Muscle layer of colon (tissue), 2 donors: ENCODE measurements at regions not wholly inside any gene's neighbourhood (a gene's known extent, or its start where the extent isn't known, plus 50 kb on each side); places are given as distances from the start of the nearest gene placed in this dataset.
"Not testable (repeated sequence)": the region's sequence is repeated elsewhere in the genome, so short reads cannot be mapped to it uniquely, and the experiment has no call there.

Experiments used
- H3K27ac ChIP-seq: one replicate; pipeline ENCODE4 v1.7.0; 2013; ENCODE audit warnings: low read depth, mild to moderate bottlenecking, low read length, moderate library complexity
- H3K27me3 ChIP-seq, 2 donors: one replicate each; pipeline ENCODE4 v1.7.0; 2013; ENCODE audit warnings: low read length in 2 of 2, mild to moderate bottlenecking in 2 of 2; ENCODE audit not compliant: insufficient read depth in 2 of 2, control insufficient read depth in 1 of 2
- H3K36me3 ChIP-seq: one replicate; pipeline ENCODE4 v1.7.0; 2013; ENCODE audit warnings: mild to moderate bottlenecking, low read length; ENCODE audit not compliant: insufficient read depth
- H3K4me1 ChIP-seq: one replicate; pipeline ENCODE4 v1.7.0; 2013; ENCODE audit warnings: mild to moderate bottlenecking, low read length; ENCODE audit not compliant: insufficient read depth
- H3K4me3 ChIP-seq, 2 donors: one replicate each; pipeline ENCODE4 v1.7.0; 2013; ENCODE audit warnings: low read length in 2 of 2, low read depth in 1 of 2, mild to moderate bottlenecking in 1 of 2, moderate library complexity in 1 of 2
- H3K9ac ChIP-seq: one replicate; pipeline ENCODE4 v1.7.0; 2013; ENCODE audit warnings: low read length
- H3K9me3 ChIP-seq: one replicate; pipeline ENCODE4 v1.7.0; 2013; ENCODE audit warnings: mild to moderate bottlenecking, low read length
- donor health status: abdominal sarcoma.
- donor health status: Adenocarcinoma of cecum.

DNA sequence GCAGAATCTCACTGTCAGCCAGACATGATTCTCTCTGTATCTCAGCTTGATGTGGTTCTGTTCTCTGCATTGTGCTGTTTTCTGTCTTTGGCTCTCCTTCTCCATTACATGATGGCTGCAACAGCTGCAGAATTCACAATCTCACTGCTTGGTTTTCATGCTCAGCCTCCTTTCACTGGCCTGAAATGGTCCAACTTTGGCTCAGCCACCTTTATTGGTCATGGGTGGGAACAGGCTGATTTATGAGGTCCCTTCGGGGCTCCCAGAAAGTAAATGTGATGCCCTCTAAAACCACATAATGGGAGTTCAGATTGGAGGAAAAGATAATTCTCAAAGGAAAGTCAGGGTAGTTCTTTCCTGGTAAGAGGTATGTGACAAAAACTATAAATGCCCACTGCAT lies 597.0 kb downstream of the ETNK1 start:
- Histone ChIP-seq H3K4me1 (no peaks in the 10 kb centered on the region), H3K4me3 (no peak overlapping the region), H3K9ac (no peak overlapping the region), H3K27ac (no peak overlapping the region), H3K9me3 (no peaks in the 10 kb centered on the region), H3K36me3 (no peaks in the 10 kb centered on the region), H3K27me3 (no peaks in the 10 kb centered on the region)

DNA sequence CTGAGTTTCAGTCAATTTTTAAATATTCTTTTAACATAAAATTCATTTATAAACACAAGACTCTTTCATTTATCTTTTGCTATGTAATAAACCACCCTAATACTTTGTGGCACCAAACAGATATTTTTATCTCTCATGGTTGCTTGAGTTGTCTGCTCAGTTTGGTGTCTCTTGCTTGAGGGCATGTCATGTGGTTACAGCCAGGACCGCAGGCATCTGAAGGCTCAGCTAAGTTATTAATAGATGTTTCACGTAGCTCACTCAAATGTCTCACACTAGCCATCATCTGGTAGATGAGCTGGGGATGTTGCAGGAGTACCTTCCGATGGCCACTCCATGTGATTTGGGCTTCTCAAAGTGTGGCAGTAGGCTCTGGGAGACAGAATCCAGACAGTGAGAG lies 597.8 kb downstream of the ETNK1 start:
- no peaks in the 10 kb centered on the region for H3K4me1 ChIP-seq
- H3K36me3 ChIP-seq: no peaks in the 10 kb centered on the region
- H3K9me3 ChIP-seq: no peaks in the 10 kb centered on the region
- H3K27ac ChIP-seq: no peak overlapping the region
- H3K9ac ChIP-seq: no peak overlapping the region
- no peak overlapping the region for H3K4me3 ChIP-seq
- no peaks in the 10 kb centered on the region for H3K27me3 ChIP-seq

DNA sequence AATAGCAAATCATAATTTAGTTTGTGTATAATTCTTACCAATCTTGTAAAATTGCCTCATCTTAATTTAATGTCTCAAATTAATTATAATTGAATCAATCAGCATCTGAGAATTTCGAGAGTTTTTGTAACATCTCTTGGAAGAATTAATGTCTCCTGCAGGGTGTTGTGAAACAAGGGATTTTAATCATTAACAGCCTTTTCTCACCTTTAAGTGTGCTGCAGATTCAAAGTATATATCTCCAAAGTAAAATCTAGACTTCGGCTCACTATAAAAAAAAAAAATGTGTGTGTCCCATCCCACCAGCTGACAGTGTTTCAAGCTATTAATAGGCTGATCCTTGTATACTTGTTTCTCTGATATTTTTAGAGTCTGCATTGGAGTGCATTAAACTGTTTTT lies 603.1 kb downstream of the ETNK1 start:
- H3K4me1 ChIP-seq: no peaks in the 10 kb centered on the region
- H3K27ac ChIP-seq: no peak overlapping the region
- H3K9me3 ChIP-seq: no peaks in the 10 kb centered on the region
- H3K9ac ChIP-seq: no peak overlapping the region
- H3K36me3 ChIP-seq: no peaks in the 10 kb centered on the region
- no peaks in the 10 kb centered on the region for H3K27me3 ChIP-seq
- no peak overlapping the region for H3K4me3 ChIP-seq

DNA sequence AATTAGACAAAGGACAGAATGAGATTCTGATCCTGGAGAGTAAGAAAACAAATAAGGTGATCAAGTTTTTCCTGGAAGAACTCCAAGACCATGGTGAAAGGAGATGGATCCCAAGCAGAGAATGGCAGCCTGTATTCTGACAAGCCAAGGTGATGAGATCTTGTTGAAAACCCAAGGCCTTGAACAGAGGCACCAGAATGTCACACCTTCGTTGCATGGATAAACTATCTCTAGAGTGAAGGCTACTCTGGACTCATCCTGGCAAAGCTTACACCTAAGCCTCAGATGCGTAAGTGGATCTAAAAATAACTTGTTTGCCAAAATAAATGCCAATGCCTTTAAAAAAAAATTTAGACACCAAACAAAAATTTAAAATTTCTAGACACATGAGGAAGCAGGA lies 605.9 kb downstream of the ETNK1 start:
- Histone ChIP-seq H3K27me3 (no peaks in the 10 kb centered on the region), H3K9me3 (no peaks in the 10 kb centered on the region), H3K9ac (no peak overlapping the region), H3K36me3 (no peaks in the 10 kb centered on the region), H3K27ac (no peak overlapping the region), H3K4me1 (no peaks in the 10 kb centered on the region), H3K4me3 (no peak overlapping the region)

DNA sequence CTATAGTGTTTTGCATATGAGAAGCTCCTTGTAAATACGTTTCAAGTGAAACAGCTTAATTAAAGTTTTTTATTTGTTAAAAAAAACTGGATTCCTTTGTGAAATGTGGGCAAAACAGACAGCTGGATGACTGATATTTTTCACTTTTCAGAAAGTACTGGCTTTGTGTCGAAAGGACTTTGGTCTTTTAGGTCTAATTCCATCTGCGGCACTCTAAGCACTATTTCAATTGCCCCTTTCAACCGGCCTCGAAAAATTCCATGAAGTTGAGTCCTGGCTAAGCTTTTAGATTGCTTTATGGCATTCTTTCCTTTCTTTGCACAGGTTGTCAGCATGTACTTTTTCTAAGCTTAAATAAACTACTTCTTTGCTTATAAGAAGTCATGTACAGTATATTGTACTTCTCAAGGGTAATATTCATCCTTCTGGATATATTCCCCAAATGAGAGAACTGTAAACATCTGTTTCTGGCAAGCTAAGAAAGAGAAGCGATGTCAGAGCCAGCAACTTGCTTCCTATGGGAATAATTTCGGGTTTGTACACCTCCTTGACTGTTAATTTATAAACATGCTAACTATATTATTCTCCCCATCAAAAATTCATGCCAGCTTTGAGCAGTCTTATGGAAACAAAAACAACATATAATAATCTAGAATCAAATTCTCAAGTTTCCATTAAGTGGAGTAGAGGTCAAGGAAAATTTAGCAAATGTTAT lies 611.3 kb downstream of the ETNK1 start:
- no peaks in the 10 kb centered on the region for H3K36me3 ChIP-seq
- no peak overlapping the region for H3K9ac ChIP-seq
- H3K9me3 ChIP-seq: no peaks in the 10 kb centered on the region
- no peaks in the 10 kb centered on the region for H3K27me3 ChIP-seq
- no peak overlapping the region for H3K27ac ChIP-seq
- peaks cover 8% of the 10 kb centered on the region for H3K4me1 ChIP-seq
- H3K4me3 ChIP-seq: no peak overlapping the region

DNA sequence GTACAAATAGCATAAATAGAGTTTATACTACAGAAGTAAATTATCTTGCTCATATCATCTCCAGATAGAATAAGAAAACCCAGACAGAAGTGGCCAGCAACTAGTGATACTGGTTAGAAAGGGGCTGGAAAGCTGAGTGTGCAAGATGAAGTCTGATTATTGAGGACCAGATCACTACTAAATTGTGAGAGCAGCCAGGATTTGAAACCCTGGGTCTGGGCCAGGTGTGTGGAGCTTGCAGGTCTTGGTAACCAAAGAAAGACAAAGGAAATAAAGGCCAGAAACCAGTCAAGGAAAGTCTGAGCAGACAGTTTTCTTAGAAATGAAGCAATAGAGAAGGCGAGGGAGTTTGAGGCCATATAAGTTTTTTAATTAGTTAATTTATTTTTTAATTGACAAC lies 611.8 kb downstream of the ETNK1 start:
- Histone ChIP-seq H3K36me3 (no peaks in the 10 kb centered on the region), H3K4me1 (peaks cover 8% of the 10 kb centered on the region), H3K4me3 (no peak overlapping the region), H3K9ac (no peak overlapping the region), H3K27me3 (no peaks in the 10 kb centered on the region), H3K9me3 (no peaks in the 10 kb centered on the region), H3K27ac (no peak overlapping the region)

DNA sequence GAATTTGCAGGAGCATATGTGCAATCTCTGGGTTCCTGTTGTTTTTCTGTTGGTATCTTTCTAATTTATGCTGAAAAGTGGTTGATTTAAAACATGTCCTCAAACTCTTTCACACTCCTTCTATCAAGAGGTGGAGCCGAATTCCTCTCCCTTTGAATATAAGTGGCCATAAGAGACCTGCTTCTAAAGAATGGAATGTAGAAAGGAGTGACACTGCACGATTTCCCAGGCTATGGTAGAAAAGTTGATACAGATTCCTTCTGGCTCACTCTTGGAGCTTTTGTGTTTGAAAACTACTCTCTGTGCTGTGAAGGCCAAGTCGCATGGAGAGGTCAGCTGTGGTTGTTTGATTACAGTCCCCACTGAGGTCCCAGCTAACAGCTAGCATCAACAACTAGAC lies 613.2 kb downstream of the ETNK1 start:
- no peak overlapping the region for H3K4me3 ChIP-seq
- H3K9me3 ChIP-seq: no peaks in the 10 kb centered on the region
- peaks cover 8% of the 10 kb centered on the region for H3K4me1 ChIP-seq
- no peaks in the 10 kb centered on the region for H3K36me3 ChIP-seq
- H3K9ac ChIP-seq: no peak overlapping the region
- H3K27me3 ChIP-seq: no peaks in the 10 kb centered on the region
- no peak overlapping the region for H3K27ac ChIP-seq

DNA sequence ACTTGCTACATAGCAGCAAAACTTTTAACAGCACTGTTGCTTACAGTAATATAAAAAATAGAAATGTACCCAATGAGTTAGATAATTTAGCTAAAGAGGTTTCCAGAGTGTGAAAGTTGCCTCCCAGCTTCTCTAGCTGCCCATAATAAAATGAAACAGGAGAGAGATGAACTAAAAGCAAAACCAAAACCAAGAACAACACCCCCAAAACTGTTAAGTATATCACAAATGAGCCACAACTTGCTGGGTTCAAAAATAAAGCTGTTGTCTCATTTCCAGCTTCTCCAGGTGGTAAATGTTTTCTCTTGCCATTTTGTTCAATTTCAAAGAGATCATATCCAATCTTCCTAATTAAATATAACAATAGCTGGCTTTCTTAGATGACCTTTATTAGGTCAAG lies 614.0 kb downstream of the ETNK1 start:
- no peaks in the 10 kb centered on the region for H3K9me3 ChIP-seq
- H3K4me1 ChIP-seq: peaks cover 8% of the 10 kb centered on the region
- no peaks in the 10 kb centered on the region for H3K27me3 ChIP-seq
- H3K4me3 ChIP-seq: no peak overlapping the region
- H3K27ac ChIP-seq: no peak overlapping the region
- no peak overlapping the region for H3K9ac ChIP-seq
- H3K36me3 ChIP-seq: no peaks in the 10 kb centered on the region

DNA sequence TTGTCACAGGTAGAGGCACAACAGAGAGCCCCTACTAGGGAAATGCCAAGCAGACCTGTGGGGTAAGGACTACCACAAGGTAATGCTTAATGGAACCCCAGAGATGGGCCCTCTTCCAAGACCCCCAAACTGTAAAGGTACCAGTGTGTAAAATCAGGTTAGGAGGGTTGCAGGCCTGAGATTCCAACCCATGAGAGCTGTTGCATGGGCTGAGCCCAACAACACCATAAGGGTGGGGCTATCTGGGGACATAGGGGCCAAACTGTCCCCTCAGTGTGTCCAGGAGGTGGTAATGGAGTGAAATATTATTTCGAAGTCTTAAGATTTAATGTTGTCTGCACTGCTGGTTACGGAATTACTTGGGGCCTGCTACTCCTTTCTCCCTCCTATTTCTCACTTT lies 620.2 kb downstream of the ETNK1 start:
- H3K27me3 ChIP-seq: no peaks in the 10 kb centered on the region
- H3K4me3 ChIP-seq: no peak overlapping the region
- no peak overlapping the region for H3K27ac ChIP-seq
- H3K9ac ChIP-seq: no peak overlapping the region
- no peaks in the 10 kb centered on the region for H3K4me1 ChIP-seq
- H3K9me3 ChIP-seq: no peaks in the 10 kb centered on the region
- no peaks in the 10 kb centered on the region for H3K36me3 ChIP-seq

DNA sequence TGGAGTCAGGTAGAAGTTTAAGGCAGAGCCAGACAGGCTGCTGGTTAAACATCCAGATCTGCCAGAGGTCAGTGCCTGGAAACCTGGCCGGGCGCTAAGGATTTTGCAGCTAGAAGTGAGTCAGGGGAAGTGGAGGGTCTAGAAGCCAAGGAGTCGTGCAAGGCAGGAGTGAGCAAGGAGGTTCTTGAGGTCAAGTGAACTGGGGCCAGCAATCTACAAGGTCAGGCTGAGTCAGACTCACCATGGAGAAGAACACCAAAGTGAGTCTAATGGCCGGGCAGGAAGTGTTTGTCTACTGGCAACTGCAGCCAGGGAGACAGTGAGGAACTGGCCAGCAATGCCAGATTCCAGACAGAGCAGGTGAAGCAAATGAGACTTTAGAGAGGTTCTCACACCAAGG lies 628.2 kb downstream of the ETNK1 start:
- H3K27me3 ChIP-seq: no peaks in the 10 kb centered on the region
- H3K27ac ChIP-seq: no peak overlapping the region
- H3K4me1 ChIP-seq: no peaks in the 10 kb centered on the region
- no peak overlapping the region for H3K9ac ChIP-seq
- H3K36me3 ChIP-seq: no peaks in the 10 kb centered on the region
- H3K9me3 ChIP-seq: no peaks in the 10 kb centered on the region
- no peak overlapping the region for H3K4me3 ChIP-seq

DNA sequence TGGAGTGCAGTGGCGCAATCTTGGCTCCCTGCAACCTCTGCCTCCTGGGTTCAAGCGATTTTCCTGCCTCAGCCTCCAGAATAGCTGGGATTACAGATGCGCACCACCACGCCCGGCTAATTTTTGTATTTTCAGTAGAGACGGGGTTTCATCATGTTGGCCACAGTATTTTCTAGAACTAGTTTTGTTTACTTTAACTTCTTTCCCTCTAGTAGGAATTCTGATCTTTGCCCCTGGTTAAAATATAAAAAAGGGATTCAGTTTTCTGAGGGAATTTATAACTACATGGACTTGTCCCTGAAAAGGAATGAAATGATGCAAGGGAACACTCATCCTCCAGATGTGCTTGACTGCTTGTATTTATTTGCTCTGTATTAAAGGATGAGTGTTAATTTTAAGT lies 628.9 kb downstream of the ETNK1 start:
- H3K36me3 ChIP-seq, H3K27ac ChIP-seq, H3K4me3 ChIP-seq, H3K27me3 ChIP-seq, H3K9ac ChIP-seq, H3K4me1 ChIP-seq, H3K9me3 ChIP-seq: not testable (repeated sequence)

DNA sequence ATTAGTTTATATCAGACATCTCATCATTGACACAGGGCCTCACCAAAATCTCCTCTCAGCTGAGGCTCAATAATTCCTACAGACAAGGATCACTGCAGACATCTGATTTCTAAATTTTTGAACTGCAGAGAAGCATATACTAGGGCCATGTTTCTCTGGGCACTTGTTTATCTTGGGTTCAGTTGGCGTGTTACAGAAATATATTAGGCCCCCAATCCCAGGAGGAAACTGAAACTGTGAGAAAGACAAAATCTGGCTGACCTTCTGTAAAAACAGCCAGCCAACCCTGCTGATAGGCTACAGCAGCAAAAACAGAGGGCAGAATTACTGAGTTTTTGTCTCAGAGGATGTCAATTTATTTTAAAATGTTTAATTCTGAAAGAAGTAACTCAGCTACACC lies 634.6 kb downstream of the ETNK1 start:
- Histone ChIP-seq H3K36me3 (no peaks in the 10 kb centered on the region), H3K4me3 (no peak overlapping the region), H3K27ac (no peak overlapping the region), H3K9ac (no peak overlapping the region), H3K27me3 (no peaks in the 10 kb centered on the region), H3K4me1 (no peaks in the 10 kb centered on the region), H3K9me3 (no peaks in the 10 kb centered on the region)
